H9 (cell line): ENCODE measurements at regions not wholly inside any gene's neighbourhood (a gene's known extent, or its start where the extent isn't known, plus 50 kb on each side); places are given as distances from the start of the nearest gene placed in this dataset.

Experiments
- DNase-seq: peaks from one replicate; pipeline ENCODE4 v3.0.0-alpha.2; 2017
- H2AFZ ChIP-seq: one replicate; pipeline ENCODE4 v1.6.1; 2013; ENCODE audit warnings: mild to moderate bottlenecking, low read length, control low read depth, moderate library complexity
- H2AK5ac ChIP-seq: 2 replicates; pipeline ENCODE4 v1.6.1; 2013; ENCODE audit warnings: low read length, control low read depth, mixed read lengths; ENCODE audit not compliant: insufficient read length
- H2BK120ac ChIP-seq: one replicate; pipeline ENCODE4 v1.6.1; 2013; ENCODE audit warnings: low read depth, mild to moderate bottlenecking, low read length, control low read depth, inconsistent platforms; ENCODE audit not compliant: poor library complexity, severe bottlenecking
- H2BK12ac ChIP-seq: 2 replicates; pipeline ENCODE4 v1.6.1; 2013; ENCODE audit warnings: low read length, control low read depth, mixed read lengths, low read depth; ENCODE audit not compliant: insufficient read length
- H2BK15ac ChIP-seq: 2 replicates; pipeline ENCODE4 v1.6.1; 2013; ENCODE audit warnings: low read depth, low read length, control low read depth
- H2BK20ac ChIP-seq: one replicate; pipeline ENCODE4 v1.6.1; 2013; ENCODE audit warnings: low read depth, mild to moderate bottlenecking, low read length, control low read depth, inconsistent platforms; ENCODE audit not compliant: poor library complexity, severe bottlenecking
- H2BK5ac ChIP-seq: 2 replicates; pipeline ENCODE4 v1.6.1; 2013; ENCODE audit warnings: low read length, control low read depth, mixed read lengths; ENCODE audit not compliant: insufficient read length
- H3K14ac ChIP-seq: 2 replicates; pipeline ENCODE4 v1.6.1; 2013; ENCODE audit warnings: low read length, control low read depth; ENCODE audit not compliant: insufficient read depth
- H3K18ac ChIP-seq: 2 replicates; pipeline ENCODE4 v1.6.1; 2013; ENCODE audit warnings: low read depth, mild to moderate bottlenecking, mixed read lengths, low read length, control low read depth; ENCODE audit not compliant: insufficient read length
- H3K23ac ChIP-seq: 2 replicates; pipeline ENCODE4 v1.6.1; 2013; ENCODE audit warnings: low read length, control low read depth, mixed read lengths, low read depth; ENCODE audit not compliant: insufficient read length
- H3K23me2 ChIP-seq: 2 replicates; pipeline ENCODE4 v1.6.1; 2013; ENCODE audit warnings: low read depth, mild to moderate bottlenecking, mixed read lengths, low read length, control low read depth; ENCODE audit not compliant: insufficient read length, poor library complexity, severe bottlenecking
- H3K27ac ChIP-seq: 2 replicates; pipeline ENCODE4 v1.5.1; 2013; ENCODE audit warnings: low read length, control low read depth, mixed read lengths, low read depth; ENCODE audit not compliant: insufficient read length
- H3K27me3 ChIP-seq: 2 replicates; pipeline ENCODE4 v1.6.1; 2013; ENCODE audit warnings: low read length, control low read depth, inconsistent platforms; ENCODE audit not compliant: insufficient read depth
- H3K4ac ChIP-seq: 2 replicates; pipeline ENCODE4 v1.6.1; 2013; ENCODE audit warnings: low read depth, mild to moderate bottlenecking, control low read depth, inconsistent platforms, low read length, moderate library complexity
- H3K4me1 ChIP-seq: 2 replicates; pipeline ENCODE4 v1.6.1; 2013; ENCODE audit warnings: low read length, control low read depth, inconsistent platforms; ENCODE audit not compliant: insufficient read depth
- H3K4me2 ChIP-seq: 2 replicates; pipeline ENCODE4 v1.6.1; 2013; ENCODE audit warnings: low read length, control low read depth, mixed read lengths; ENCODE audit not compliant: insufficient read length, insufficient read depth
- H3K56ac ChIP-seq: 2 replicates; pipeline ENCODE4 v1.6.1; 2013; ENCODE audit warnings: low read depth, mild to moderate bottlenecking, mixed read lengths, low read length, control low read depth; ENCODE audit not compliant: insufficient read length
- H3K79me1 ChIP-seq: 2 replicates; pipeline ENCODE4 v1.6.1; 2013; ENCODE audit warnings: low read depth, mild to moderate bottlenecking, moderate library complexity, low read length, control low read depth, inconsistent platforms; ENCODE audit not compliant: insufficient read depth, poor library complexity, severe bottlenecking
- H3K79me2 ChIP-seq: 2 replicates; pipeline ENCODE4 v1.6.1; 2013; ENCODE audit warnings: low read length, control low read depth, inconsistent platforms; ENCODE audit not compliant: insufficient read depth
- H3K9ac ChIP-seq: 2 replicates; pipeline ENCODE4 v1.6.1; 2013; ENCODE audit warnings: low read length, control low read depth, mixed read lengths; ENCODE audit not compliant: insufficient read length; ENCODE audit errors: extremely low read depth
- H3K9me3 ChIP-seq: one replicate; pipeline ENCODE4 v1.6.1; 2013; ENCODE audit warnings: low read depth, low read length, inconsistent platforms; ENCODE audit not compliant: control insufficient read depth
- H3T11ph ChIP-seq: one replicate; pipeline ENCODE4 v1.6.1; 2013; ENCODE audit warnings: mild to moderate bottlenecking, low read length, control low read depth, inconsistent platforms
- H4K20me1 ChIP-seq: one replicate; pipeline ENCODE4 v1.6.1; 2013; ENCODE audit not compliant: control insufficient read depth, insufficient read length, insufficient read depth
- H4K5ac ChIP-seq: 2 replicates; pipeline ENCODE4 v1.6.1; 2013; ENCODE audit warnings: low read depth, mild to moderate bottlenecking, mixed read lengths, low read length, control low read depth; ENCODE audit not compliant: insufficient read length
- H4K8ac ChIP-seq: replicated peaks from 2 replicates; pipeline ENCODE4 v1.6.1; 2013; ENCODE audit warnings: low read length, control low read depth, mixed read lengths, low read depth; ENCODE audit not compliant: insufficient read length
- H4K91ac ChIP-seq: 2 replicates; pipeline ENCODE4 v1.6.1; 2013; ENCODE audit warnings: low read depth, mild to moderate bottlenecking, moderate library complexity, mixed read lengths, low read length, control low read depth; ENCODE audit not compliant: insufficient read length
- H3K27ac Mint-ChIP-seq, 3 experiments: 2 replicates in 2 of 3; 3 replicates in 1 of 3; pipeline ENCODE4 v1.8.0; 2020 to 2021; ENCODE audit warnings: mixed read lengths in 3 of 3, mild to moderate bottlenecking in 1 of 3, moderate library complexity in 1 of 3
- H3K27me3 Mint-ChIP-seq: 2 replicates; pipeline ENCODE4 v1.8.0; 2021; ENCODE audit warnings: low read depth, mild to moderate bottlenecking, moderate library complexity, mixed read lengths
- H3K36me3 Mint-ChIP-seq, 3 experiments: 2 replicates in 2 of 3; 3 replicates in 1 of 3; pipeline ENCODE4 v1.8.0; 2020 to 2021; ENCODE audit warnings: low read depth in 3 of 3, mixed read lengths in 3 of 3; ENCODE audit not compliant: insufficient read depth in 1 of 3
- H3K4me1 Mint-ChIP-seq, 2 experiments: 2 replicates each; pipeline ENCODE4 v1.8.0; 2020; ENCODE audit warnings: mixed read lengths in 2 of 2
- H3K4me3 Mint-ChIP-seq, 2 experiments: 2 replicates in 1 of 2; 3 replicates in 1 of 2; pipeline ENCODE4 v1.8.0; 2020 to 2021; ENCODE audit warnings: mild to moderate bottlenecking in 2 of 2, mixed read lengths in 2 of 2, moderate library complexity in 1 of 2
- H3K9me3 Mint-ChIP-seq, 2 experiments: 2 replicates in 1 of 2; 3 replicates in 1 of 2; pipeline ENCODE4 v1.8.0; 2020; ENCODE audit warnings: mild to moderate bottlenecking in 2 of 2, mixed read lengths in 2 of 2, moderate library complexity in 1 of 2
- WGBS: extraction: QIAGEN DNeasy Blood & Tissue Kit; methylation state at CpG from one replicate; pipeline ENCODE4 v1.1.7; 2013; ENCODE audit warnings: missing lambda C conversion rate, low lambda C conversion rate, mixed read lengths; ENCODE audit not compliant: insufficient read length; ENCODE audit errors: extremely low coverage; 5-methylcytosine and 5-hydroxymethylcytosine counted together
- TF ChIP-seq, protein P1 (sequence below): fragments of 200-600 bp; sonication (generic); conservative IDR thresholded peaks from 3 replicates; pipeline ENCODE4 v1.8.0; 2021; ENCODE audit warnings: antibody characterized with exemption, mild to moderate bottlenecking

GRCh38 chr3:63128380-63128779, 149.7 kb upstream of the SYNPR start:
- Histone ChIP-seq H2BK12ac (no peak overlapping the region), H2BK120ac (no peak overlapping the region), H2BK20ac (no peak overlapping the region), H4K20me1 (no peaks in the 10 kb centered on the region), H2BK15ac (no peak overlapping the region), H4K5ac (no peak overlapping the region), H3K27me3 (no peaks in the 10 kb centered on the region), H3K4me1 (peaks cover 9% of the 10 kb centered on the region), H3K23me2 (no peaks in the 10 kb centered on the region), H4K91ac (no peak overlapping the region), H3T11ph (no peak overlapping the region), H3K79me1 (no peaks in the 10 kb centered on the region), H3K9ac (no peak overlapping the region), H4K8ac (no peak overlapping the region), H3K4ac (no peak overlapping the region), H3K9me3 (no peaks in the 10 kb centered on the region), H2AFZ (no peak overlapping the region), H3K56ac (no peak overlapping the region), H2BK5ac (no peak overlapping the region), H3K18ac (no peak overlapping the region), H2AK5ac (no peak overlapping the region), H3K14ac (no peak overlapping the region), H3K27ac (no peak overlapping the region), H3K79me2 (no peaks in the 10 kb centered on the region), H3K4me2 (no peak overlapping the region), H3K23ac (no peak overlapping the region)
- H3K27ac Mint-ChIP-seq: no peak overlapping the region
- DNase-seq: peak; percentile 33
- H3K4me1 Mint-ChIP-seq: peaks cover 30 to 32% of the 10 kb centered on the region in 2 experiments
- no peak overlapping the region for H3K4me3 Mint-ChIP-seq
- no peaks in the 10 kb centered on the region for H3K9me3 Mint-ChIP-seq
- peaks cover 0 to 5% (median 4%) of the 10 kb centered on the region in 3 experiments; a peak in 3 of 7 replicates for H3K36me3 Mint-ChIP-seq
- TF ChIP-seq, protein P1, sequence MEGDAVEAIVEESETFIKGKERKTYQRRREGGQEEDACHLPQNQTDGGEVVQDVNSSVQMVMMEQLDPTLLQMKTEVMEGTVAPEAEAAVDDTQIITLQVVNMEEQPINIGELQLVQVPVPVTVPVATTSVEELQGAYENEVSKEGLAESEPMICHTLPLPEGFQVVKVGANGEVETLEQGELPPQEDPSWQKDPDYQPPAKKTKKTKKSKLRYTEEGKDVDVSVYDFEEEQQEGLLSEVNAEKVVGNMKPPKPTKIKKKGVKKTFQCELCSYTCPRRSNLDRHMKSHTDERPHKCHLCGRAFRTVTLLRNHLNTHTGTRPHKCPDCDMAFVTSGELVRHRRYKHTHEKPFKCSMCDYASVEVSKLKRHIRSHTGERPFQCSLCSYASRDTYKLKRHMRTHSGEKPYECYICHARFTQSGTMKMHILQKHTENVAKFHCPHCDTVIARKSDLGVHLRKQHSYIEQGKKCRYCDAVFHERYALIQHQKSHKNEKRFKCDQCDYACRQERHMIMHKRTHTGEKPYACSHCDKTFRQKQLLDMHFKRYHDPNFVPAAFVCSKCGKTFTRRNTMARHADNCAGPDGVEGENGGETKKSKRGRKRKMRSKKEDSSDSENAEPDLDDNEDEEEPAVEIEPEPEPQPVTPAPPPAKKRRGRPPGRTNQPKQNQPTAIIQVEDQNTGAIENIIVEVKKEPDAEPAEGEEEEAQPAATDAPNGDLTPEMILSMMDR: no peak
- no CpG with 5 or more reads among the region's 3 CpGs for WGBS
- no peaks in the 10 kb centered on the region for H3K27me3 Mint-ChIP-seq
